ENCODE measurements at regions not wholly inside any gene's neighbourhood (a gene's known extent, or its start where the extent isn't known, plus 50 kb on each side); places are given as distances from the start of the nearest gene placed in this dataset.
"Not testable (repeated sequence)": the region's sequence is repeated elsewhere in the genome, so short reads cannot be mapped to it uniquely, and the experiment has no call there.

GRCh38 chrX:108892501-108892900 lies 156.1 kb upstream of the IRS4 start:
- Histone ChIP-seq H3K27me3 (ENCODE audit: control insufficient read depth, insufficient read depth, low read length) (no peaks in the 10 kb centered on the region), H3K27ac (ENCODE audit: low read length) (no peak overlapping the region), H3K9me3 (replicated peaks; ENCODE audit: control insufficient read depth, low read depth, low read length) (peaks cover 12% of the 10 kb centered on the region), H3K4me3 (ENCODE audit: low read length) (no peak overlapping the region), H3K4me1 (ENCODE audit: control insufficient read depth, insufficient read depth, low read length) (no peaks in the 10 kb centered on the region), H3K36me3 (ENCODE audit: control insufficient read depth, insufficient read depth, low read length) (no peaks in the 10 kb centered on the region)
- DNase-seq: no peak

- Histone ChIP-seq H3K27me3 (ENCODE audit: control insufficient read depth, insufficient read depth, low read length) (no peaks in the 10 kb centered on the region), H3K36me3 (ENCODE audit: control insufficient read depth, insufficient read depth, low read length) (no peaks in the 10 kb centered on the region), H3K9me3 (replicated peaks; ENCODE audit: control insufficient read depth, low read depth, low read length) (no peaks in the 10 kb centered on the region), H3K27ac (ENCODE audit: low read length) (no peak overlapping the region), H3K4me1 (ENCODE audit: control insufficient read depth, insufficient read depth, low read length) (no peaks in the 10 kb centered on the region), H3K4me3 (ENCODE audit: low read length) (no peak overlapping the region)
- no peak for DNase-seq
These were observed 139.2 kb upstream of the IRS4 start for GRCh38 chrX:108875548-108875947.

- WGBS (ENCODE audit: insufficient coverage): no CpG with 5 or more reads among the region's 1 CpG
- H3K27me3 ChIP-seq (ENCODE audit: control insufficient read depth, insufficient read depth, low read length): not testable (repeated sequence)
These were observed 106.7 kb upstream of the IRS4 start for GRCh38 chrX:108843039-108843438.

DNA sequence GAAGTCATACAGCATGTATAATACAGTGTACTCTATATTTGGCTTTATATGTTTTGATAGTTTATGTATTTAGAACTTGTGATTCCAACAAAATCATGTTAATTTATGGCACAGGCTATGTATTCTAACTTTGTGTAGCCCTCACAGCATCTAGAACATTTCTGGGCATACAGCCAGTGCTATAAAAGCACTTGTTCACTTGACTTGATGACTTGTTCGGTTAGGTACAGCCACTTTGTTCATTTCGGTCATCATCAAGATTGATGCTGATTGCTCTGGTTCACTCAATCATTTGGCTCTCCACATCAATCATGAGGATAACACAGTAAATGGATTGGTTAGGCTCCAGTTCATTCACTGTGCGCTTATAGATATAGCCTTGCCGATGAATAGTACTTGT lies 97.6 kb upstream of the IRS4 start:
- H3K27ac ChIP-seq (ENCODE audit: low read length): no peak overlapping the region
- no peaks in the 10 kb centered on the region for H3K9me3 ChIP-seq (replicated peaks; ENCODE audit: control insufficient read depth, low read depth, low read length)
- no peaks in the 10 kb centered on the region for H3K27me3 ChIP-seq (ENCODE audit: control insufficient read depth, insufficient read depth, low read length)
- H3K4me3 ChIP-seq (ENCODE audit: low read length): no peak overlapping the region
- DNase-seq: no peak
- no peaks in the 10 kb centered on the region for H3K36me3 ChIP-seq (ENCODE audit: control insufficient read depth, insufficient read depth, low read length)
- WGBS (ENCODE audit: insufficient coverage): 100% methylated on average over 1 of the region's 4 CpGs
- H3K4me1 ChIP-seq (ENCODE audit: control insufficient read depth, insufficient read depth, low read length): no peaks in the 10 kb centered on the region

More at GRCh38 chrX:108843039-108843438, 106.7 kb upstream of the IRS4 start:
- H3K4me3 ChIP-seq (ENCODE audit: low read length); DNase-seq; H3K27ac ChIP-seq (ENCODE audit: low read length); H3K36me3 ChIP-seq (ENCODE audit: control insufficient read depth, insufficient read depth, low read length); H3K9me3 ChIP-seq (replicated peaks; ENCODE audit: control insufficient read depth, low read depth, low read length); H3K4me1 ChIP-seq (ENCODE audit: control insufficient read depth, insufficient read depth, low read length): not testable (repeated sequence)

DNA sequence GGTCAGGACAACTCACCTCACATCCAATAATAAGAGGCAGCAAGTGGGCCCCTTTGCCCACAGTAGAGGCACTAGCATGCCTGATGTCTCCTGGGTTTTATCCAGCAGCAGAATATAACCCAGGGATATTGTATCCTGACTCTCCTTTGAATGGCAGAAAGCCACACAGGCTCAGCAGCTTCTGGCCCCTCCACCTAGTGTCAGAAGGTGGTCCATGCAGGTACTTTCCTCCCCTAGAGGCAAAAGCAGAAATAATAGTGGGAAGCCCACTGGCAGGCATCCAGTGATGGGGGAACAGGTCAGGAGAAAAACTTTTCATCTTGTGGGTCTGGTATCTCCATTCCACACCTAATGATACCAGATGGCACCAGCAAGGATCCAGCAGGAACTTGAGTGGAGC lies 75.5 kb upstream of the IRS4 start:
- Histone ChIP-seq H3K9me3 (replicated peaks; ENCODE audit: control insufficient read depth, low read depth, low read length) (peaks cover 6% of the 10 kb centered on the region), H3K4me3 (ENCODE audit: low read length) (no peak overlapping the region)

DNA sequence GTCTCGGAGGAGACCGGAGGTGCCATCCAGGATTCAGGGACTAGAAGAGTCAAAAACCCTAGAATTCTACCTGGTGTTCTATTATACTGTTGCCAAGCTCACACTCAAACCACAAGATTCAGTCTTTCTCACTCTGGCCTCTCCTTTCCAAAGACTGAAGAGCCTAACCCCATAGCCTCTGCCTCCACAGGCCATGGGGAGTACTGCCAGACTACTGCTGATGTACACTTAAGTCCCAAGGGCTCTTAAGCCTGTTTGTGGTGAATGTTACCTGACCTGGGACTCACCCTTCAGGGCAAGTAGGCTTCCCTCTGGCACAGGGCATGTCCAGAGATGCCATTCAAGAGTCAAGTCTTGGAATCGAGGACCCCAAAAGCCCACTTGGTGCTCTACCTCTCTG lies 58.9 kb upstream of the IRS4 start:
- Histone ChIP-seq H3K4me1 (ENCODE audit: control insufficient read depth, insufficient read depth, low read length) (no peaks in the 10 kb centered on the region), H3K9me3 (replicated peaks; ENCODE audit: control insufficient read depth, low read depth, low read length) (peaks cover 2% of the 10 kb centered on the region), H3K27ac (ENCODE audit: low read length) (no peak overlapping the region), H3K4me3 (ENCODE audit: low read length) (no peak overlapping the region), H3K27me3 (ENCODE audit: control insufficient read depth, insufficient read depth, low read length) (peaks cover 7% of the 10 kb centered on the region), H3K36me3 (ENCODE audit: control insufficient read depth, insufficient read depth, low read length) (no peaks in the 10 kb centered on the region)
- WGBS (ENCODE audit: insufficient coverage): 100% methylated on average over 3 of the region's 3 CpGs
- DNase-seq: no peak

More for the DNA sequence above, 75.5 kb upstream of the IRS4 start:
- Histone ChIP-seq H3K27me3 (ENCODE audit: control insufficient read depth, insufficient read depth, low read length) (no peaks in the 10 kb centered on the region), H3K27ac (ENCODE audit: low read length) (no peak overlapping the region), H3K4me1 (ENCODE audit: control insufficient read depth, insufficient read depth, low read length) (no peaks in the 10 kb centered on the region), H3K36me3 (ENCODE audit: control insufficient read depth, insufficient read depth, low read length) (no peaks in the 10 kb centered on the region)
- no peak for DNase-seq

Data from muscle of leg (tissue), 3 donors.